ENCODE measurements at regions not wholly inside any gene's neighbourhood (a gene's known extent, or its start where the extent isn't known, plus 50 kb on each side); places are given as distances from the start of the nearest gene placed in this dataset.

DNA sequence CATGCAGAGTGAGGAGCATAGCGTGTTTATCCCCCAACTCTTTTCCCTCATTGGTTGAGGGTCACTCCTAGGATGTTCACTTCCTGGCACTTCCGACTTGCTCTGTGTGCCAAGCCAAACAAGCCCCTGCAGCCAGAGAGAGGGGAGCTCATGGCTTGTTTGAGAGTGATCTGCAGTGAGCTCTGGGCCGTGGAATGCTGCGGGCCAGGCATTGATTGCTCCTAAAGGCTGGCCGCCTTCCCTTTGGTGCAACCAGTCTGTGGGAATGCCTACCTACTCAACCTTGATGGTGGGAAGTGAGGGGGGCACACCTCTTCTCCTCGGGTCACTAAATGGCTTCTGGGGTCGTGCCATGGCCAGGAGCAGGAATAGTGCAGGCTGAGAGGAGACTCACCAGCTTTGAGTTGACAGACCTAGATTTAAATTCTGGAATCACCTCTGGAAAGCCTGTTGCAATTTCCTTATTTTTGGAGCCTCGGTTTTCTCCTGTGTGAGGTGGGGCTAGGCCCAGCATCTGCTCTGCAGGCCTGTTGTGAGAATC is 152.0 kb upstream of the STX18 start:
- TF ChIP-seq, protein P1, sequence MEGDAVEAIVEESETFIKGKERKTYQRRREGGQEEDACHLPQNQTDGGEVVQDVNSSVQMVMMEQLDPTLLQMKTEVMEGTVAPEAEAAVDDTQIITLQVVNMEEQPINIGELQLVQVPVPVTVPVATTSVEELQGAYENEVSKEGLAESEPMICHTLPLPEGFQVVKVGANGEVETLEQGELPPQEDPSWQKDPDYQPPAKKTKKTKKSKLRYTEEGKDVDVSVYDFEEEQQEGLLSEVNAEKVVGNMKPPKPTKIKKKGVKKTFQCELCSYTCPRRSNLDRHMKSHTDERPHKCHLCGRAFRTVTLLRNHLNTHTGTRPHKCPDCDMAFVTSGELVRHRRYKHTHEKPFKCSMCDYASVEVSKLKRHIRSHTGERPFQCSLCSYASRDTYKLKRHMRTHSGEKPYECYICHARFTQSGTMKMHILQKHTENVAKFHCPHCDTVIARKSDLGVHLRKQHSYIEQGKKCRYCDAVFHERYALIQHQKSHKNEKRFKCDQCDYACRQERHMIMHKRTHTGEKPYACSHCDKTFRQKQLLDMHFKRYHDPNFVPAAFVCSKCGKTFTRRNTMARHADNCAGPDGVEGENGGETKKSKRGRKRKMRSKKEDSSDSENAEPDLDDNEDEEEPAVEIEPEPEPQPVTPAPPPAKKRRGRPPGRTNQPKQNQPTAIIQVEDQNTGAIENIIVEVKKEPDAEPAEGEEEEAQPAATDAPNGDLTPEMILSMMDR (IDR thresholded peaks at IDR 0.05; ENCODE audit: poor library complexity), result no peak
- TF ChIP-seq EZH2 (IDR thresholded peaks at IDR 0.05; ENCODE audit: borderline replicate concordance), result no peak
- no peak for TF ChIP-seq EZH2phosphoT487 (IDR thresholded peaks at IDR 0.05; ENCODE audit: low read depth, severe bottlenecking, unreplicated experiment)

Data from hepatocyte (in vitro differentiated cells).